GM18505 (cell line): ENCODE measurements at regions not wholly inside any gene's neighbourhood (a gene's known extent, or its start where the extent isn't known, plus 50 kb on each side); places are given as distances from the start of the nearest gene placed in this dataset.

ENCODE experiments used
- ATAC-seq: cut with Tn5 transposase; IDR thresholded peaks from one replicate; pipeline ENCODE4 v1.9.1; 2021; ENCODE audit not compliant: unreplicated experiment
- POLR2A ChIP-seq: IDR thresholded peaks from 4 replicates; pipeline ENCODE4 v1.6.1; 2011; ENCODE audit warnings: borderline replicate concordance; ENCODE audit not compliant: insufficient read depth, insufficient read length; ENCODE audit errors: extremely low read depth

DNA sequence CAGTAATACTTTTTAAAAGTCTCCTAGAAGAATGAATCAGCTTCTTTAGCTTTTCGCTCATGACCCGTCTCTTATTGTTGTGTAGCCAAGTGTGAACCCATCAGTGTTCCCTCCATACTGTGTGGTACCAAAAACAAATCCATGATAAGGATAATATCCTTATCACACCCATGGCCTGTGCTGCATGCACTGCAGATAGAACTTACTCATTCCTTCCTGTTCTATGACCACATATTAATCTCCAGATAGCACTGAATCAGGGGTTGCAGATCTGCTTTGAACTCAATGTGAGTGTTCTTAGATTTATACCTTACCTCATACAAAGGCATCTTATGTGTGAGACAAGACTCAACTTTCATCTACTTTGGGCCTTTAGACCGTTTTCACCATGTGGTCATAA is 373.4 kb downstream of the JRKL start:
- TF ChIP-seq POLR2A, result no peak
- ATAC-seq, result no peak

DNA sequence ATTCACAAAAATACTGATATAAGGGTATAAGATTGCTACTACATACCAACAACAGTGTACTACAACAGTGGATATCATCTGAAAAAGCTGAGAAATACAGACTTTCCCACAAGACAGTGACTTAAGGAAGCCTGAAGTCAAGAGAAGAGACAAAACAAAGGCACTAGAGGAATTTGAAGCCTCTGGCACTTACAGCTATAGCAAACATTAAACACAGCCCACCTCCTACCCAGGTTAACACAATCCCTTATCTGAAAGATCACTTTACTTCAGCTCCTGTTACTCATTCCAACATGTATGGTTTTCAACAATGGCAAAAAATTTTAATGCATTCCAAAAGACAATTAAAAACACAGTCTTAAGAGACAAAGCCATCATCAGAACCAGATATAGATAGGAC is 388.5 kb downstream of the JRKL start:
- no peak for ATAC-seq
- TF ChIP-seq POLR2A, result no peak

DNA sequence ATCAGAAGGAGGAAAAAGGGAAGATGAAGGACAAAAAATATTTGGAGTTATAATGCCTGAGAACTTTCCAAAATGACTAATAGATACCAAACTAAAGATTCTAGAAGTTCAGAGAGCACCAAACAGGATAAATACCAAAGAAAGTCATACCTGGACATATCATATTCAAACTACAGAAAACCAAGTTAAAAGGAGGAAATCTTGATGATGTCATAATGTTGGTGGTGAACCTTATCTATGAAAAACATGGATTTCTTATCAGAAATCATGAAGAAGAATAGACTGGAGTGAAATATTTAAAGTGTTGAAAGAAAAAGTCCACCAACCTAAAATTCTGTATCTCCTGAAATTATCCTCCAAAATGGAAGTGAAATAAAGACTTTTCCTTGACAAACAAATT is 389.2 kb downstream of the JRKL start:
- TF ChIP-seq POLR2A, result no peak
- ATAC-seq, result no peak

DNA sequence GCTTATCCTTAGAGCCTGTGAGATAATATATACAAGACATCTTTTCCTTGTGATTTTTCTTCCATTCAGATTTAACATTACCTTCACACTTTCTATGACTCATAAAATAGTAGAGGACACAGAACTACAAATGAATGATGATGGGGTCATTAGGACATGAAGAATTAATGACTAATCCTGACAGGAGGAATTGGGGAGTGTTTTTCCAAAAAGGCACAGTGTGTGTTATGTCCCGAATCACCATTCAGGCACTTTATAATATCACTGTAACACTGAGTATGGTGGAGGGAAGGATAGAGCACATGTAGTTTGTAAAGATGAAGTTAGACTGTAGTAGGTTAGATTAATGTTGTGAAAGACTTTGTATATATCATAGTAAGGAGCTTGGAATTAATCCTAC is 391.3 kb downstream of the JRKL start:
- ATAC-seq, result no peak
- TF ChIP-seq POLR2A, result no peak

DNA sequence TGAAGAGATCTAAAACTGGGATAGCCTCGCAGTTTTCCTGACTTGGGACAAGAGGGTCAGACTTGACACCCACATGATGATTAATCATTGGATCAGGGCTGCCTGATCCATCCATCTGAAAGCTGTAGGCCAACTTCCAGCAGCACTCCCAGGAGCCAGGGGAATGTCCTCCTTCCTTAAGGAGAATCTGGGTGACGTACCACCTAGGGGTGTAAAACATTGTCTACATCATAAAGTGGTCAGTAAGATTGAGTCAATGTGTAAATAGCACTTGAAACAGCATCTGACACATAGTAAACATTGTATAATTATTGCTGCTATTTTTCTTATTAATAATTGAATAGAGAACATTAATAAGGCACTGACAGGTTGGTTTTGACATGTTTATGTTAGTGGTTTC is 392.8 kb downstream of the JRKL start:
- TF ChIP-seq POLR2A, result no peak
- no peak for ATAC-seq

DNA sequence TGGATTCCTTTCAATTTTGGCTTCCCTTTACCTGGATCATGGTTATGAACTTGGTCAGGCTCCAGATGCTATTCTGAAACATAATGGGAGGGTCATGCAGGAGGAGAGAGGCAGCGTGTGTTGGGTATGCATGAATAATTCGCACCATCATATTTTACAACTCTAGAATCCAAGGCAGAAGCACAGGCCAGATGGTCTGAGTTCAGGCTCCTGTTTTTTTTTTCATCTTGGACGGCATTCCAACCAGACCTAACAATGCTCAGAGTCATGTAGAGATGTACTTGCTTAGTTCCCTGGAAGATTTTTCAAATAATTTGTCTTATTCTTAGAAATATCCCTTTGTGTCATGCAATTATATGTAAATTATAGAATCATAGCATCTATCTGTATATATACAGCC is 393.5 kb downstream of the JRKL start:
- TF ChIP-seq POLR2A, result no peak
- no peak for ATAC-seq

DNA sequence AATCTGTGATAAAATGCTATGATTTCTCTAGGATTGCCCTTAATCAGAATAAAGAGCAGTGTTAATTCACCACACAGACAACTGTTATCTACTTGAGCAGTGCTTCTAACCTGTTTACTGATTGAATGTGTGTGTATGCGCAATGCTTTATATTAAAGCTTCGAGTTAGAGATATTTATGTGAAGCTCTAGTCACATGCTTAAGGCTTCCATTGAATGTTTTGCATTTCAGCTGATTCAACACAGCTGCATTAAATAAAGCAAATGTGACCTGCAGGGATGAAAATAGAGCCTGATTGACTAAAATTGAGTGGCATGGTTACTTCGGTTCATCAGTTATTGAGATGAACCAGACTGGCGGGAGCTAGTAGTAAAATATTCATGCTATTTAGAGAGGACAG is 395.3 kb downstream of the JRKL start:
- no peak for ATAC-seq
- no peak for TF ChIP-seq POLR2A

DNA sequence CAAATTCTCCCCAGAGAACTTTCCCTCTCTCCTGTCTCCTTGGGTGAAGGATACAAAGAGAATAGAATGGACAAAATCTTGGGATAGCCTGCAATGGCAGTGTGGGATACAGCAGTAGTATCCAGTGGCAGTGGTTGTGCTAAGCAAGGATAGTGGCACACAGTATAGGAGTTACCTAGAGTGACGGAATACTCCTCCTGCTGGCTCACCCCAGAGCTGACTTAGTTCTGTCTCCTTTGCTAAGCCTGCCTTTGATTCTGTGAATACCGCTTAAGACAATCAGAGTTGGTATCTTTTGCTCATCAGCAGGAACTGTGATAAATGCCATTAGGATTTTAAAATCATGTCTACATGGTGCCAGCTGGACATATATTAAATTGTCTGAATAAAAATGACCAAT is 404.3 kb downstream of the JRKL start:
- ATAC-seq, result no peak
- TF ChIP-seq POLR2A, result no peak

DNA sequence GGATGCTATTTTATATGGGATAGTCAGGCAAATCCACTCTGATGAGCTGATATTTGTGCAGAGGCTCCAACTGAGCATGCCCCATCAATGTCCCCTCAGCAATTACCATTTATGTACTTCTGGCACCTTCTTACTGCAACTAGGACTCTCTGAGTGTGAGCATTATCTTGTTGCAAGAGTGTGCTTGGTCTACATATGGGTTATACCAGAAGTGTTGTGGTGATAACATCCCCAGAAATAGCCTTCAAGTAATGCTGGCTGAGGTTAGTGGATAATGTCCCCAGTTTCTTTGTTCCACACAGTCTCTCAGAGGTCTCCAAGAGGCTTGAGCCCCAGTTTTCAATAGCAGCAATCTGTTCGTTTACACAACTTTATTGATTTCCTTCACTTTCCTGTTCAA is 408.6 kb downstream of the JRKL start:
- TF ChIP-seq POLR2A, result no peak
- ATAC-seq, result no peak

DNA sequence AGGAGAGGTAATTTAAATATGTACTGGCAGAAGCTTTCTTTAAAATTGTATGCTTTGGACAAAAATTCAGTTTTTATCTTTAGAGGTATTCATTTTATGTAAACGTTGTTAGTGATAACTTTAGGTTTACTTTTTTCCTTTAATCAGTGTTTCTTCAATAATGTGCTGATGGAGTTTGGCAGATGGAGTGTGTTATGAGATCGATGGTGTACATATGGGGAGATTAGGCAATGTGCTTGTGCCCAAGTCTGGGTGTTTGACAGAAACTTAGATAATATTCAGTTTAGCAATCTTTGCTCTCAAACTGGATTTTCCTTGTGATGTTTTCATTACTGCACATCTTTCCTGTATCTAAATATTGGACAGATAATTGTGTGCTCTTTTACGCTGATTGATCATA is 425.4 kb downstream of the JRKL start:
- TF ChIP-seq POLR2A, result no peak
- ATAC-seq, result no peak

DNA sequence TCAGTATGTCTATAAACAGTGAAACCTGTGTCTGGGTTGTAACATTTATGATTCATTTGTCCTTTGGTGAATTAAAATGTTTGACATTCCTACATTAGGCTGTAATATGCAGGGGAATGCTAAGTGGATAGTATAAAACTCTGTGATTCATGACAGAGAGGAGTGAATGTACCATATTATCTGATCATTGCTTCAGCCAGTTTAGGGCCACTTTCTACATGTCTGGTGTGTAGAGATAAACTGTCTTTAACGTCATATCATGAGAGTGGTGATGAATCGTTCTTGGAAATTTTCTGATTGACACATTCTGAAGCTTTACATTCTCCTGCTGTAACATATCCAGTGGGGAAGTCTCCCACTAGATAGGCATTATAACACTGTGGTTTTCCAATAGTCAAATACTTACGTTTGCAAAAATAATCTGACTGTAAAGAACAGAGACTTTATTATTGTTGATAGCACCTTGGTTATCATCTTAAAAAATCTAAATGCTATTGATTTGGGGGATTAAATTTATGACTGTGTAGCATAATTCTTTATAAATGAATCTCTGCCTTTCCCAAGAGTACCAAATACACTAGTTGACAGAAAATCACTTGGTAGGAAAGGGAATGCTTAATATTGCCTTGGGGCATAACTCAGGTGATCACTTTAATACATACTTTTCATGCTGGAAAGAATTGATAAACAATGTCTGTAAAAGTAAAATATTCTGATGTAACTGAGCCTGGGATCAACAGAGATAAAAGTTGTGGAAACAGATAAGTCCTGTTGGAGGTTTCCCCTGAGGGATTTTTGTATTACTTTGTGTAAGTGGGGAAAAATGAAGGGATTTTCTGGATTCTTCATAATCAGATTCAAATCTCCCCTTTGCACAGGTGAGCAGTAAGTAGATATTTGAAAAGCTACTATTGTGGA is 427.9 kb downstream of the JRKL start:
- no peak for ATAC-seq
- TF ChIP-seq POLR2A, result no peak

DNA sequence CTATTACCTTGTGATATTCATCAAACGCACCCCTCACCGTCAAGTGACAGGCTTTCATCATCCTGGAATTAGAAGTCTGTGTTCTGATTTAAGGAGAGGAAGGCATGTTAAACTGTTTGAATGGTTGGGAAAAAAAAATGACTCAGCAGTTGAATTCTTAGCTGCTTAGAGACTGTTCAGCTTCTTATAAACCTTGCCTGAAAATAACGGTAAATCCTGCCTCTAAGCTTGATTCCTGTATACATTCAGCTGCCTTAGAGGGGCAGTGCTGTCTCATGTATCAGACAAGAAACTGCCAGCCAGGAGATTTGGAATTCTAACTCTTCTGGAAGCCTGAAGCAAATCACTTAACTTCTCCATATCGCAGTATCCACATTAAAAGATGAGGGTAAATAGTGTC is 437.4 kb downstream of the JRKL start:
- TF ChIP-seq POLR2A, result no peak
- ATAC-seq, result no peak

DNA sequence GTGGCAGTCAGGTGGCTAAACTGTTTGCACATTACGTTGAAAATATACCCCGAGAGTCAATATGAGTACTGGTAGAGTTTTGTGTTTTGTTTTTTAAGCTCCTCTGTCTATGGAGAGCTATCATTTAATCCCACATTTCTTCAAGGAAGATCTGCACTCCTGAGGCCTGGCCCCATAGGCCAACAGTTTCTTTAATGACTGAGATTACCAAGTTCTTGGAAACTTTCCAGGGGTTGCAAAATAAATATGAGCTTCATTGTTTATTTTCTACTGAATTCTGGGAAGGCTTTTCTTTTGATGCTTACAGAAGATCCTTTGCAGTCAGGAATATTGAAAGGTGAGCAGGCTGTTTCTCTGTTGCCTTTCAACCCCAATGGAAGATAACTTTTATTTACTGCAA is 452.0 kb downstream of the JRKL start:
- ATAC-seq, result no peak
- no peak for TF ChIP-seq POLR2A

DNA sequence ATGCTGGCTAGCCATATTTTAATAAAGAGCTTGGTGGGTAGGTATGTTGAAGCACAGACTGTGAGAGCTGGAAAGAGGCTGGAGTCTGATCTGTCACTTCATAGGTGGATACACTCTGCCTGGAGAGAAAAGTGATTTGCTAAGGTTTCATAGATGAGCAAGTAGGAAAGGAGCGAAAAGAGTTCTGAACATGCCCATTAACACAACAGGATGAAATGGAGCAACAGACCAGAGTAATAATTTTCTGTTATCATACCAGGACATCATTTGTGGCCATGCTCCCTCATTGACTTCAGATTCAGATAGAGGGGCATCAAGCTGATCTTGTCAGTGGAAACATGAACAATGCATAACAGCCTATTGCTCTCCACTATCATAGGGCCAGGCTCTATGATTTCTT is 452.9 kb downstream of the JRKL start:
- no peak for TF ChIP-seq POLR2A
- no peak for ATAC-seq
